CD14-positive monocyte (primary cell): ENCODE measurements at regions not wholly inside any gene's neighbourhood (a gene's known extent, or its start where the extent isn't known, plus 50 kb on each side); places are given as distances from the start of the nearest gene placed in this dataset.

Source experiments
- DNase-seq, 3 donors: peaks; one replicate each; pipeline ENCODE4 v3.0.0-alpha.2; 2011 to 2022
- H2AFZ ChIP-seq: 2 replicates; pipeline ENCODE4 v1.6.0; 2012; ENCODE audit warnings: mild to moderate bottlenecking, low read depth, low read length, inconsistent platforms; ENCODE audit not compliant: insufficient read depth, poor library complexity, severe bottlenecking
- H3K27ac ChIP-seq, 2 donors: 1 replicate in 1 of 2; 2 replicates in 1 of 2; pipeline ENCODE4 v1.5.1; 2012 to 2013; ENCODE audit warnings: low read length in 2 of 2, control low read depth in 1 of 2, inconsistent platforms in 1 of 2, low read depth in 1 of 2, mild to moderate bottlenecking in 1 of 2
- H3K27me3 ChIP-seq, 2 donors: one replicate each; pipeline versions ENCODE4 v1.6.0 to v1.6.1; 2011 to 2013; ENCODE audit warnings: low read length in 2 of 2; ENCODE audit not compliant: control insufficient read depth in 2 of 2, insufficient read depth in 2 of 2
- H3K36me3 ChIP-seq, 2 donors: replicated peaks in 1 of 2; 1 replicate in 1 of 2; 2 replicates in 1 of 2; pipeline versions ENCODE4 v1.5.1 to v1.6.1; 2012 to 2013; ENCODE audit warnings: low read length in 2 of 2, control low read depth in 1 of 2, inconsistent platforms in 1 of 2, mild to moderate bottlenecking in 1 of 2; ENCODE audit not compliant: insufficient read depth in 2 of 2, control insufficient read depth in 1 of 2
- H3K4me1 ChIP-seq, 2 donors: 1 replicate in 1 of 2; 2 replicates in 1 of 2; pipeline versions ENCODE4 v1.5.1 to v1.6.1; 2012 to 2013; ENCODE audit warnings: low read length in 2 of 2, control low read depth in 1 of 2, inconsistent platforms in 1 of 2, mild to moderate bottlenecking in 1 of 2, moderate library complexity in 1 of 2; ENCODE audit not compliant: insufficient read depth in 2 of 2, control insufficient read depth in 1 of 2
- H3K4me2 ChIP-seq: replicated peaks from 2 replicates; pipeline ENCODE3; 2012; ENCODE audit warnings: low read length, moderate library complexity, mild to moderate bottlenecking; ENCODE audit not compliant: poor library complexity, severe bottlenecking; ENCODE audit errors: extremely low read depth
- H3K4me3 ChIP-seq, 3 experiments: fragments of 200-600 bp in 1 of 3; sonication (generic) in 1 of 3; replicated peaks in 1 of 3; 1 replicate in 2 of 3; 2 replicates in 1 of 3; pipeline ENCODE4 v1.5.1; 2011 to 2013; ENCODE audit warnings: low read length in 3 of 3, mild to moderate bottlenecking in 3 of 3, control low read depth in 2 of 3, low read depth in 2 of 3, inconsistent platforms in 1 of 3, moderate library complexity in 1 of 3
- H3K79me2 ChIP-seq: 2 replicates; pipeline ENCODE4 v1.6.0; 2012; ENCODE audit warnings: mild to moderate bottlenecking, control low read depth, inconsistent platforms, low read length, moderate library complexity; ENCODE audit not compliant: insufficient read depth
- H3K9ac ChIP-seq: 2 replicates; pipeline ENCODE4 v1.6.0; 2017; ENCODE audit warnings: low read length, mild to moderate bottlenecking; ENCODE audit not compliant: insufficient read depth, poor library complexity, severe bottlenecking
- H3K9me3 ChIP-seq, 2 donors: replicated peaks in 1 of 2; 1 replicate in 1 of 2; 2 replicates in 1 of 2; pipeline versions ENCODE4 v1.5.1 to v1.6.1; 2012 to 2013; ENCODE audit warnings: low read length in 2 of 2, control low read depth in 1 of 2; ENCODE audit not compliant: control insufficient read depth in 1 of 2, insufficient read depth in 1 of 2
- H4K20me1 ChIP-seq: 2 replicates; pipeline ENCODE4 v1.6.0; 2012; ENCODE audit warnings: mild to moderate bottlenecking, low read length, control low read depth, moderate library complexity; ENCODE audit not compliant: insufficient read depth
- H3K27ac Mint-ChIP-seq, 7 donors: one replicate each; pipeline ENCODE4 v1.8.0; 2020; ENCODE audit warnings: mild to moderate bottlenecking in 7 of 7, mixed read lengths in 7 of 7, moderate library complexity in 6 of 7, inconsistent platforms in 2 of 7
- H3K27me3 Mint-ChIP-seq, 3 donors: one replicate each; pipeline ENCODE4 v1.8.0; 2021 to 2022; ENCODE audit warnings: low read depth in 3 of 3, mild to moderate bottlenecking in 3 of 3, mixed read lengths in 3 of 3, moderate library complexity in 3 of 3, inconsistent platforms in 1 of 3
- H3K36me3 Mint-ChIP-seq, 2 donors: one replicate each; pipeline ENCODE4 v1.8.0; 2020; ENCODE audit warnings: mixed read lengths in 2 of 2, inconsistent platforms in 1 of 2, mild to moderate bottlenecking in 1 of 2
- H3K4me1 Mint-ChIP-seq: one replicate; pipeline ENCODE4 v1.8.0; 2020; ENCODE audit warnings: mild to moderate bottlenecking, mixed read lengths
- H3K4me3 Mint-ChIP-seq, 2 donors: one replicate each; pipeline ENCODE4 v1.8.0; 2020; ENCODE audit warnings: mild to moderate bottlenecking in 2 of 2, mixed read lengths in 2 of 2, moderate library complexity in 1 of 2
- H3K9me3 Mint-ChIP-seq, 7 donors: one replicate each; pipeline ENCODE4 v1.8.0; 2020 to 2022; ENCODE audit warnings: mixed read lengths in 7 of 7, mild to moderate bottlenecking in 6 of 7, moderate library complexity in 6 of 7, inconsistent platforms in 2 of 7
- WGBS: methylation state at CpG from one replicate; pipeline ENCODE4 v1.1.5; 2013; ENCODE audit warnings: missing lambda C conversion rate; ENCODE audit not compliant: insufficient coverage; 5-methylcytosine and 5-hydroxymethylcytosine counted together
- intact Hi-C, 2 donors: fragments of 100-400 bp; cut with micrococcal nuclease; formaldehyde crosslinking; loops; one replicate each; pipeline versions ENCODE4 v1.15.0 to v1.15.1; 2023
- TF ChIP-seq, protein P1 (sequence below): fragments of 200-600 bp; IDR thresholded peaks from one replicate; pipeline ENCODE4 v1.8.0; 2022; ENCODE audit warnings: antibody characterized with exemption, mild to moderate bottlenecking

DNA sequence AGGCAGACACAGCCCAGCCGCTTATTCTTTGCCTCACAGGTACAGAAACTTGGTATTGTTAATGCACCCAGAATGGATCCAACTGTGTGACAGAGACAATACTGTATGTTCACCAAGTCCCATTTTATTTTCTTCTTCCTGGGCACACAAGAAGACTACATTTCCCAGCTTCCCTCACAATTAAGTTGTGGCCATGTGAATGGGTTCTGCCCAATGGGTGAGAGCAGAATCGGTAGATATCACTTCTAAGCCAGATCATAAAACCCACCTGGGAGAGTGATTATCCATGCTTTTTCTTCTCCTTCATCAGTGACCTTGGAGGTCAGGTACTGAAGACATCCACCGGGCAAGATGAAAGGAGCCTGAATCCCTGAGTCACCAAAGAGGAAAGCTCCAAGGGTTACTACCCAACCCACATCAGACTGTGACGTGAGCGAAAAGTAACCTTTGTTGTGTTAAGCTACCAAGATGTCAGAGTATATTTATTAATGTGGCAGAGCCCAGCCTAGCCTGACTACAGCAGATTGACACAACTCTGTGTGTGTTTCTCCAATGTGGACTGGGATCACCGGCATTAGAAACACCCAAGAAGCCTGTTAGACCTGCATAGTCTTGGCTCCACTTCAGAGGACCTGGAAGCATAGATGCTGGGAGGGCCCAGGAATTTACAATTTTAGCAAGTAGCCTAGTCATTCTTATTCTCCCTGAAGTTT is 79.1 kb upstream of the GRIK3 start:
- intact Hi-C loops: no loop called here
- H3K36me3 ChIP-seq: no peaks in the 10 kb centered on the region
- WGBS: 94% methylated on average over 2 of the region's 6 CpGs

DNA sequence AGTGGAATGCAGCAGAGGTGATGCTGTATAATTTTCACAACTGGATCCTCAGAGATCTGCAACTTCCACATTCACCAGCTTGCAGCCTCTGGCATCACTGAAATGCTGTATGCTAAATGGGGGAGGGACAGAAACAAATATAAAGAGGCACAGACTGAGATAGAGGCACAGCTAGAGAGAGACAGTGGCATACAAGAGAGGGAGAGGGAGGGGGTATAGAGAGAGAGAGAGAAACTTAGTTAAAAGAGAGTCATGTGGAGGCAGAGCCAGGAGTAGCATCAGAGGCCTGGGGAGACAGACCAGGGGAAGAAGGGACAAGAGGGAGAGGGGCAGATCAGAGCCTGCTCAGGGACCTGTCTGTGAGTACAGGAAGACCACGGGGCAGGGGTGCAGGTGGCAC is 84.5 kb upstream of the GRIK3 start:
- H3K36me3 Mint-ChIP-seq: no peaks in the 10 kb centered on the region
- H2AFZ ChIP-seq: no peak overlapping the region
- H4K20me1 ChIP-seq: no peaks in the 10 kb centered on the region
- no peak overlapping the region for H3K9ac ChIP-seq
- H3K36me3 ChIP-seq: no peaks in the 10 kb centered on the region
- H3K4me3 Mint-ChIP-seq: no peak overlapping the region
- H3K27me3 ChIP-seq: no peaks in the 10 kb centered on the region
- no peaks in the 10 kb centered on the region for H3K79me2 ChIP-seq
- DNase-seq: no peak
- H3K9me3 Mint-ChIP-seq: peaks cover 0 to 1% (median 0%) of the 10 kb centered on the region in 7 donors
- 78% methylated on average over 1 of the region's 1 CpG for WGBS
- no peaks in the 10 kb centered on the region for H3K4me1 ChIP-seq
- intact Hi-C loops: no loop called here
- peaks cover 5 to 6% (median 5%) of the 10 kb centered on the region in 3 donors for H3K27me3 Mint-ChIP-seq
- TF ChIP-seq, protein P1, sequence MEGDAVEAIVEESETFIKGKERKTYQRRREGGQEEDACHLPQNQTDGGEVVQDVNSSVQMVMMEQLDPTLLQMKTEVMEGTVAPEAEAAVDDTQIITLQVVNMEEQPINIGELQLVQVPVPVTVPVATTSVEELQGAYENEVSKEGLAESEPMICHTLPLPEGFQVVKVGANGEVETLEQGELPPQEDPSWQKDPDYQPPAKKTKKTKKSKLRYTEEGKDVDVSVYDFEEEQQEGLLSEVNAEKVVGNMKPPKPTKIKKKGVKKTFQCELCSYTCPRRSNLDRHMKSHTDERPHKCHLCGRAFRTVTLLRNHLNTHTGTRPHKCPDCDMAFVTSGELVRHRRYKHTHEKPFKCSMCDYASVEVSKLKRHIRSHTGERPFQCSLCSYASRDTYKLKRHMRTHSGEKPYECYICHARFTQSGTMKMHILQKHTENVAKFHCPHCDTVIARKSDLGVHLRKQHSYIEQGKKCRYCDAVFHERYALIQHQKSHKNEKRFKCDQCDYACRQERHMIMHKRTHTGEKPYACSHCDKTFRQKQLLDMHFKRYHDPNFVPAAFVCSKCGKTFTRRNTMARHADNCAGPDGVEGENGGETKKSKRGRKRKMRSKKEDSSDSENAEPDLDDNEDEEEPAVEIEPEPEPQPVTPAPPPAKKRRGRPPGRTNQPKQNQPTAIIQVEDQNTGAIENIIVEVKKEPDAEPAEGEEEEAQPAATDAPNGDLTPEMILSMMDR: no peak
- no peak overlapping the region for H3K27ac Mint-ChIP-seq
- no peak overlapping the region for H3K27ac ChIP-seq
- H3K4me1 Mint-ChIP-seq: no peaks in the 10 kb centered on the region
- H3K4me2 ChIP-seq: no peak overlapping the region
- H3K4me3 ChIP-seq: no peak overlapping the region
- H3K9me3 ChIP-seq: no peaks in the 10 kb centered on the region

More for the DNA sequence above, 79.1 kb upstream of the GRIK3 start:
- Mint-ChIP-seq H3K27me3 (peaks cover 0 to 2% (median 1%) of the 10 kb centered on the region in 3 donors), H3K9me3 (peaks cover 0 to 5% (median 0%) of the 10 kb centered on the region in 7 donors), H3K4me1 (no peaks in the 10 kb centered on the region), H3K36me3 (no peaks in the 10 kb centered on the region), H3K4me3 (no peak overlapping the region), H3K27ac (no peak overlapping the region)
- no peak overlapping the region for H3K4me3 ChIP-seq
- H3K79me2 ChIP-seq: no peaks in the 10 kb centered on the region
- no peak overlapping the region for H3K4me2 ChIP-seq
- TF ChIP-seq, protein P1: no peak
- H3K4me1 ChIP-seq: no peaks in the 10 kb centered on the region
- no peak for DNase-seq
- no peaks in the 10 kb centered on the region for H4K20me1 ChIP-seq
- H2AFZ ChIP-seq: no peak overlapping the region
- H3K9ac ChIP-seq: no peak overlapping the region
- no peak overlapping the region for H3K27ac ChIP-seq
- H3K9me3 ChIP-seq: no peaks in the 10 kb centered on the region
- no peaks in the 10 kb centered on the region for H3K27me3 ChIP-seq
